GM23338 (cell line): ENCODE measurements at regions not wholly inside any gene's neighbourhood (a gene's known extent, or its start where the extent isn't known, plus 50 kb on each side); places are given as distances from the start of the nearest gene placed in this dataset.

ENCODE experiments used
- ATAC-seq: fragments of 200-7000 bp; cut with Tn5 transposase; 3 replicates; pipeline ENCODE4 v1.9.1; 2020
- DNase-seq: peaks from one replicate; pipeline ENCODE4 v3.0.0-alpha.2; 2015; ENCODE audit warnings: low spot score
- H2AFZ ChIP-seq: fragments of 200-600 bp; sonication (generic); 2 replicates; pipeline ENCODE4 v1.8.0; 2016; ENCODE audit warnings: antibody characterized with exemption, mild to moderate bottlenecking, moderate library complexity
- H3F3A ChIP-seq: fragments of 200-600 bp; sonication (generic); replicated peaks from 2 replicates; pipeline ENCODE4 v1.8.0; 2017; ENCODE audit warnings: antibody characterized with exemption, mixed run types, low read depth
- H3K27ac ChIP-seq: fragments of 200-600 bp; sonication (generic); 2 replicates; pipeline ENCODE4 v1.6.1; 2016; ENCODE audit warnings: low read depth
- H3K27me3 ChIP-seq: fragments of 200-600 bp; sonication (generic); 2 replicates; pipeline ENCODE4 v1.8.0; 2016; ENCODE audit warnings: mild to moderate bottlenecking, mixed run types, moderate library complexity; ENCODE audit not compliant: insufficient read depth
- H3K36me3 ChIP-seq: fragments of 200-600 bp; sonication (generic); 2 replicates; pipeline ENCODE4 v1.8.0; 2016; ENCODE audit warnings: mild to moderate bottlenecking; ENCODE audit not compliant: insufficient read depth
- H3K4me1 ChIP-seq: fragments of 200-600 bp; sonication (generic); 2 replicates; pipeline ENCODE4 v1.8.0; 2016; ENCODE audit warnings: mild to moderate bottlenecking, moderate library complexity; ENCODE audit not compliant: insufficient read depth
- H3K4me2 ChIP-seq: fragments of 200-600 bp; sonication (generic); 2 replicates; pipeline ENCODE4 v1.7.1; 2017; ENCODE audit warnings: mixed run types
- H3K4me3 ChIP-seq: fragments of 200-600 bp; sonication (generic); 2 replicates; pipeline ENCODE4 v1.6.1; 2016; ENCODE audit warnings: mixed run types
- H3K79me2 ChIP-seq: fragments of 200-600 bp; sonication (generic); replicated peaks from 2 replicates; pipeline ENCODE4 v1.8.0; 2017; ENCODE audit warnings: mild to moderate bottlenecking; ENCODE audit not compliant: insufficient read depth
- H3K9me2 ChIP-seq: fragments of 200-600 bp; sonication (generic); 2 replicates; pipeline ENCODE4 v1.8.0; 2017; ENCODE audit not compliant: insufficient read depth
- H4K20me1 ChIP-seq: fragments of 200-600 bp; sonication (generic); replicated peaks from 2 replicates; pipeline ENCODE4 v1.8.0; 2017; ENCODE audit warnings: mild to moderate bottlenecking; ENCODE audit not compliant: insufficient read depth
- H3K27ac Mint-ChIP-seq: 2 replicates; pipeline ENCODE4 v1.8.0; 2020; ENCODE audit warnings: inconsistent platforms, mild to moderate bottlenecking, moderate library complexity, mixed read lengths
- H3K27me3 Mint-ChIP-seq: 3 replicates; pipeline ENCODE4 v1.8.0; 2022; ENCODE audit warnings: low read depth, mild to moderate bottlenecking, moderate library complexity, mixed read lengths, inconsistent platforms; ENCODE audit not compliant: insufficient read depth, poor library complexity
- H3K36me3 Mint-ChIP-seq: 3 replicates; pipeline ENCODE4 v1.8.0; 2021; ENCODE audit warnings: low read depth, mild to moderate bottlenecking, inconsistent platforms, moderate library complexity, mixed read lengths
- H3K4me1 Mint-ChIP-seq: 3 replicates; pipeline ENCODE4 v1.8.0; 2020; ENCODE audit warnings: mild to moderate bottlenecking, inconsistent platforms, mixed read lengths
- H3K4me3 Mint-ChIP-seq: 3 replicates; pipeline ENCODE4 v1.8.0; 2021; ENCODE audit warnings: moderate library complexity, mild to moderate bottlenecking, inconsistent platforms, mixed read lengths
- H3K9me3 Mint-ChIP-seq: 3 replicates; pipeline ENCODE4 v1.8.0; 2020; ENCODE audit warnings: moderate library complexity, mild to moderate bottlenecking, inconsistent platforms, mixed read lengths
- CREB1 ChIP-seq: fragments of 250-450 bp; sonication (Bioruptor Pico); IDR thresholded peaks from 2 replicates; pipeline ENCODE4 v1.5.0; 2020; ENCODE audit warnings: low read depth, mild to moderate bottlenecking, moderate library complexity
- ETS1 ChIP-seq: IDR thresholded peaks from 2 replicates; pipeline ENCODE4 v1.6.1; 2016; ENCODE audit warnings: antibody characterized with exemption
- EZH2 ChIP-seq: fragments of 200-600 bp; sonication (generic); IDR thresholded peaks from one replicate; pipeline ENCODE4 v1.8.0; 2017; ENCODE audit warnings: antibody characterized with exemption, mild to moderate bottlenecking, low read depth; ENCODE audit not compliant: unreplicated experiment
- JUNB ChIP-seq: IDR thresholded peaks from one replicate; pipeline ENCODE4 v1.6.1; 2016; ENCODE audit warnings: antibody characterized with exemption; ENCODE audit not compliant: unreplicated experiment
- NANOG ChIP-seq: IDR thresholded peaks from 2 replicates; pipeline ENCODE4 v1.6.1; 2016; ENCODE audit warnings: antibody characterized with exemption, borderline replicate concordance
- POLR2AphosphoS5 ChIP-seq: IDR thresholded peaks from 2 replicates; pipeline ENCODE4 v1.6.1; 2016; ENCODE audit warnings: antibody characterized with exemption, low read depth
- REST ChIP-seq: IDR thresholded peaks from one replicate; pipeline ENCODE4 v1.6.1; 2018; ENCODE audit warnings: antibody characterized with exemption; ENCODE audit not compliant: unreplicated experiment
- STAT1 ChIP-seq: IDR thresholded peaks from one replicate; pipeline ENCODE4 v1.6.1; 2016; ENCODE audit warnings: antibody characterized with exemption; ENCODE audit not compliant: unreplicated experiment
- ZNF114 ChIP-seq: fragments of 250-450 bp; sonication (Bioruptor Pico); IDR thresholded peaks from 2 replicates; pipeline ENCODE4 v1.5.0; 2020; ENCODE audit warnings: mild to moderate bottlenecking, moderate library complexity
- ZNF331 ChIP-seq: fragments of 250-450 bp; sonication (Bioruptor Pico); IDR thresholded peaks from 2 replicates; pipeline ENCODE4 v1.5.0; 2020; ENCODE audit warnings: low read depth, mild to moderate bottlenecking, moderate library complexity
- ZNF462 ChIP-seq: fragments of 250-450 bp; sonication (Bioruptor Pico); IDR thresholded peaks from 2 replicates; pipeline ENCODE4 v1.5.0; 2020; ENCODE audit warnings: mild to moderate bottlenecking, moderate library complexity

DNA sequence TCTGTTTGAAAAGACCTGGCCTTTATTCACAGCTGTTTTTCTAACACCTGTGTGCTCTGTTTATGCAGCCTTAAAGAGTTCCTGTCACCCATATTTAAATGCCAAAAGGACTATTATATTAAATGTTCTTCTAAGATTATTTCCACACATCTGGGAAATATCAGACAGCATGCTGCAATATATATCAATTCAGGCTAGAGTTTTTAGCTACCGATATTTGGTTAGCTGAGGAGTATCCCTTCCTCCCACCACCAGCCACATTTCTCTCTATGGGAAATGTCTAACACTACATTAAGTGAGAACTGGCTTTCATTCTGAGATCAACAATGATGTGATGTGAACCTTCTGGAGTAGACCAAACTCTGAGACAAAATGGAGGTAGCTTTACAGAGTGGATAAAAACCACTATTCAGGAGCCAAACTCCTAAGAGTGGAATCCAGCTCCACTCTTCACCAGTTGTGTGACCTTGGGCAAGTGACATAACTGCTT, 509.2 kb downstream of the ZNF608 start:
- no peak for ATAC-seq

More for the DNA sequence above, 509.2 kb downstream of the ZNF608 start:
- no peak overlapping the region for H3K4me3 ChIP-seq
- H3K27ac ChIP-seq: no peak overlapping the region
- H3K9me3 Mint-ChIP-seq: peaks cover 8% of the 10 kb centered on the region; the same call in 2 of the 3 replicates
- no peak overlapping the region for H3K27ac Mint-ChIP-seq
- DNase-seq: no peak
- peaks cover 11% of the 10 kb centered on the region for H3K36me3 Mint-ChIP-seq
- TF ChIP-seq ETS1: no peak
- no peak for TF ChIP-seq STAT1
- TF ChIP-seq ZNF331 (CRISPR knock-in tag): no peak
- no peak for TF ChIP-seq POLR2AphosphoS5
- no peak for TF ChIP-seq ZNF462 (CRISPR knock-in tag)
- TF ChIP-seq CREB1 (CRISPR knock-in tag): no peak
- no peak for TF ChIP-seq ZNF114 (CRISPR knock-in tag)
- TF ChIP-seq EZH2: no peak
- no peak for TF ChIP-seq REST
- TF ChIP-seq JUNB: no peak
- TF ChIP-seq NANOG: no peak
- no peak overlapping the region for H3K4me3 Mint-ChIP-seq
- H3K79me2 ChIP-seq: no peaks in the 10 kb centered on the region
- H3K36me3 ChIP-seq: no peaks in the 10 kb centered on the region
- H3K4me1 ChIP-seq: peaks cover 50% of the 10 kb centered on the region
- no peaks in the 10 kb centered on the region for H4K20me1 ChIP-seq
- peaks cover 57% of the 10 kb centered on the region for H3K4me1 Mint-ChIP-seq
- H3K27me3 ChIP-seq: no peaks in the 10 kb centered on the region
- no peaks in the 10 kb centered on the region for H3F3A ChIP-seq
- no peak overlapping the region for H2AFZ ChIP-seq
- H3K4me2 ChIP-seq: no peak overlapping the region
- H3K9me2 ChIP-seq: no peaks in the 10 kb centered on the region; the same call in 1 of the 2 replicates
- peaks cover 11% of the 10 kb centered on the region for H3K27me3 Mint-ChIP-seq
